Peyer's patch (tissue), 4 donors: ENCODE measurements at regions not wholly inside any gene's neighbourhood (a gene's known extent, or its start where the extent isn't known, plus 50 kb on each side); places are given as distances from the start of the nearest gene placed in this dataset.

Experiments used
- POLR2A ChIP-seq, 2 donors: fragments of 450-650 bp; IDR thresholded peaks; one replicate each; pipeline ENCODE4 v1.5.1; 2017; ENCODE audit warnings: antibody characterized with exemption in 2 of 2, mild to moderate bottlenecking in 2 of 2, moderate library complexity in 2 of 2
- TF ChIP-seq, protein P1 (sequence below), 6 experiments: fragments of 450-650 bp in 4 of 6; fragments of 200-600 bp in 2 of 6; sonication (generic) in 1 of 6; IDR thresholded peaks; one replicate each; pipeline ENCODE4 v1.5.1; 2017 to 2019; ENCODE audit warnings: antibody characterized with exemption in 6 of 6, mild to moderate bottlenecking in 3 of 6, moderate library complexity in 1 of 6

DNA sequence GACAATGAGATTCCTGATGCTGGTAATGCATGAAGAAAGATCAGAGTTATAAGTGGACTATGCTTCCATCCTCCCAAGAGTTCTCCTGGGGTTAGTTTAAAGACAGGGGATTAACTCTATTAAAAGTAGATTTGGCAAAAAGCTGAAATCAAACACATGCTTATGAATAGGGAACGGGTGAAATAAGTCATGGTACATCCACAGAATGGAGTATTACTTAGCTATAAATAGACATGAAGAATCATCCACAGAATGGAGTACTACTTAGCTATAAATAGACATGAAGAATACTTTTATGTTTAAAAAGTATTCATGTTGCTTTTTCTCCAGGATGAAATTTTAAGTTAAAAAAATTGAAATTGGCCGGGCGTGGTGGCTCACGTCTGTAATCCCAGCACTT lies 596.4 kb upstream of the B3GAT1 start:
- TF ChIP-seq, protein P1, sequence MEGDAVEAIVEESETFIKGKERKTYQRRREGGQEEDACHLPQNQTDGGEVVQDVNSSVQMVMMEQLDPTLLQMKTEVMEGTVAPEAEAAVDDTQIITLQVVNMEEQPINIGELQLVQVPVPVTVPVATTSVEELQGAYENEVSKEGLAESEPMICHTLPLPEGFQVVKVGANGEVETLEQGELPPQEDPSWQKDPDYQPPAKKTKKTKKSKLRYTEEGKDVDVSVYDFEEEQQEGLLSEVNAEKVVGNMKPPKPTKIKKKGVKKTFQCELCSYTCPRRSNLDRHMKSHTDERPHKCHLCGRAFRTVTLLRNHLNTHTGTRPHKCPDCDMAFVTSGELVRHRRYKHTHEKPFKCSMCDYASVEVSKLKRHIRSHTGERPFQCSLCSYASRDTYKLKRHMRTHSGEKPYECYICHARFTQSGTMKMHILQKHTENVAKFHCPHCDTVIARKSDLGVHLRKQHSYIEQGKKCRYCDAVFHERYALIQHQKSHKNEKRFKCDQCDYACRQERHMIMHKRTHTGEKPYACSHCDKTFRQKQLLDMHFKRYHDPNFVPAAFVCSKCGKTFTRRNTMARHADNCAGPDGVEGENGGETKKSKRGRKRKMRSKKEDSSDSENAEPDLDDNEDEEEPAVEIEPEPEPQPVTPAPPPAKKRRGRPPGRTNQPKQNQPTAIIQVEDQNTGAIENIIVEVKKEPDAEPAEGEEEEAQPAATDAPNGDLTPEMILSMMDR (IDR thresholded peaks at IDR 0.05), result no peak
- no peak for TF ChIP-seq POLR2A (IDR thresholded peaks at IDR 0.05)
